HG03139 (cell line): ENCODE measurements at regions not wholly inside any gene's neighbourhood (a gene's known extent, or its start where the extent isn't known, plus 50 kb on each side); places are given as distances from the start of the nearest gene placed in this dataset.
"Not testable (repeated sequence)": the region's sequence is repeated elsewhere in the genome, so short reads cannot be mapped to it uniquely, and the experiment has no call there.

Source experiments
- ATAC-seq: cut with Tn5 transposase; IDR thresholded peaks from one replicate; pipeline ENCODE4 v1.9.1; 2021; ENCODE audit not compliant: unreplicated experiment

DNA sequence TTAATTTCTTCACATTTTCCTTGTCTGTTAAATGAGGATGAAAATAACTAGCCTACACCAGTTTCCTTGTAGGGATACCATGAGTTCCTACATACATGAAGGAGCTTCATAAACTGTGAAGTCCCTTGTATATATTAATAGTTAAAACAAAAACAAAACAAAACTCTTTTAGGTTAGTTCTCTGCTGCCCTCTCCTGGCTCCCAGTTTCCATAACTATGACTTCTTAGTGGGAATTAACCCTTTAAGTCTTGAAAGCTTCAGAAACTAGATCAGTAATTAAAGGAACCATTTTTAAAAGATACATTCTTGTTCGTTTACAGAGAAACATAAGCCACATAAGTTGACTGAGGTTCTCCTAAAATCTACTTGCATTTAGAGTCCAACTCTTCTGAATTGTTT lies 500.0 kb upstream of the C9orf72 start:
- no peak for ATAC-seq

DNA sequence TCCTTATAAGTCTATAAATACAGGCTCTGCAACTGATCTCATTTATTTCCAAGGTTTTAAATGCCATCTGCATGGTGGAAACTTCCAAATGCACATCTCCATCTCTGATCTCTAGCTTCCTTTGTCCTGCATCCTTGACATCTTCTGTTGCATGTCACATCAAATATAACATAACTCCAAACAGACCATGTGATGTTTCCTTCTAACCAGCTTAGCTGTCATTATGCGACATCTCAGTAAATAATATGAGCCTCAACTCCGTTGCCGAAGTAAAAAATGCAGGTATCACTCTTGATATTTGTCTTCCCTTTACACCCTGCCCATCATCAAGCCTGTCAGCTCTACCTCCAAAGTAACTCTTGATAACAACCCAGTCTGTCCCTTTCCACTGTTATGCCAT lies 506.4 kb upstream of the C9orf72 start:
- ATAC-seq, result no peak

DNA sequence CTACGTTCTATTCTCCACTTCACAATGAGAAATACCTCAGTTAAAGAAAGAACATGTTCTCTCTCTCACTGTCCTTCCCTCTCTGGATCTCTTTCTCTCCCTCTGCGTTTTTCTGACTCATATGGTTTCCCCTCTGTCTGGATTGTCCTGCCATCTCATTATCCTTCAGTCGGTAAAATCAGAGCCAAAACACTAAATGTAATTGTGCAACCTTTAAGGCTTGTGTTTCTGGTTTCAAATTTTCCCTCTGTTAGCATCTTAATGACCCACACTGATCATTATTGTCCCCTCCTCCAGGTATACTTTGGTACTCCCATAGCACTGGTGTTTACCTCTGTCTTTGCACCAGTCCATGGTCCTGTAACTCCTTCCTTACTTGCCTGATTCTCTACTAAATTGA lies 509.4 kb upstream of the C9orf72 start:
- ATAC-seq, result no peak

DNA sequence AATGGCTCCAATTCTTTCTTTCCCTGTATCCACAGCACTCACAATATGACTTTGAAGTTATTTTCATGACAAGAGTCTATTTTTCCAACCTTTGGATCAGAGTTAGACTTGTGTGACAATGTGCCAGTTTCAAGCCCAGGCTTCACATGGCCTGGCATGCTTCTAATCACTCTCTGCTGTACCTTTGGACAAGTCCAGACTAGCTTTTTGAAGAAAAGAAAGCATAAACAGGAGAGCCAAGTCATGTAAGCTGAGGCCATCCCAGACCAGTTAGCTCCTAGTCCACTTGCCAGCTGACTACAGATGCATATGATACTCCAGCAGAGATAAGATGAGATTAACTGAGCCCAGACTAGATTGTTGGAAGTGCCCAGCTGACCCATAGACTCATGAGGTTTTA lies 513.6 kb upstream of the C9orf72 start:
- no peak for ATAC-seq

DNA sequence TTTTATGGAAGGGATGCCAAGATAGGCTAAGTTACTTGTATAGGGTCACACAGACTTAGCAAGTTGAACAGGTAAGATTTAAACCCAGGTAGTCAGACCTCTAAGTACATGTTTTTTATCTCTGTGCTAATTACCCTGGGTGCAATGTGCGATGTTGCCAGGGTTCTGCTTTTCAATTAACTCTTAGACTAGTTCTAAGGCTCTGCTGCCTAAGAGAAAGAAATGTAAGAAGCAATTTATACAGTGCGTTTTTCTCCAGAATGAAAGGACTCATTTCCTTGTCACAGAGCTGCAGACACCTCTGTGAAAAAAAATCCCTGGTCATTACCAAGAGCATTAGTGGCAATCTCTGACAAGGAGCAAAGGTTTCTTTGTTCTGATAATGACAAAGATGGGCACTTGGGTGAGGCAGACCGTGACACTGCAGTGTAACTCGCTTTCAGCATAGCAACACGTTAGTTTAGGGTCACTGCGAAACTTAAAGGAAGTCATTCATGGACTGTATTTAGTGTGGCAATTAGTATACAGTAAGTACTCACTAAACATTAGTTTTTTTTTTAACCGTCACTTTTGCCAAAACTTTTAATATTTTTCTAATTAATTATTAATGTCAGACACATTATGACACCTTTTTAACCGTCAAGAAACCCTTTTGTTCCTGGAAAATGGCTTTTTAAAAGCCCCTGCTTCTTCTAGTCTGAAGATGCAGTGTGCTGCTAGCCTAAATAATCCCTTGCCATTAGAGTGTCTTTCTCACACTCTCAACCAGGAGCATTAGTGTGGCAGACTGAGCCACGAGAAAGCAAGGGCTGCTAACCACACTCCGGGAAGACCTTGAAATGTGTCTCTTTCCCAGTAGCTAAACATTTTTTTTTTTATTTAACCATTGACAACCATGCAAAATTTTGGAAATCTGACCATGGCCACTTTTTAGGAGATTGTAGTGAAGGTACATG lies 520.0 kb upstream of the C9orf72 start:
- ATAC-seq, result no peak

DNA sequence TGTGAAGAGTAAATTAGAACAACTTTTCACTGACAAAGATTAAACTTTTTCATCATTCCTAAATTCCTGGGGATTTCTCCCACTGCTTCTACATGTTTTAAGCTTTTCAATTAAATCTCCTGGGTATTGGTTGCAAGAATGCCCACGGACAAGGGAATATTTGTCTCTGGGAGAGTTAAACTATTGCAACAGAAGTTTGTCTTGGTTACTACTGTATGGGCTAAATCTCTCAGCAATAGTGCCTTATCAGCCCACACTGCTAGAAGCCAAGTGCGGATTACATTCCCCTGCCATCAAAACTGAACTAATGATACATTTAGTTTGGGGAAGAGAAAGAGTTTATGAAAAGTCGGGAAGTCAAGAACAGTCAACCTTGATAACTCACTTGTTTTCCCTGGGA lies 528.2 kb upstream of the C9orf72 start:
- no peak for ATAC-seq

DNA sequence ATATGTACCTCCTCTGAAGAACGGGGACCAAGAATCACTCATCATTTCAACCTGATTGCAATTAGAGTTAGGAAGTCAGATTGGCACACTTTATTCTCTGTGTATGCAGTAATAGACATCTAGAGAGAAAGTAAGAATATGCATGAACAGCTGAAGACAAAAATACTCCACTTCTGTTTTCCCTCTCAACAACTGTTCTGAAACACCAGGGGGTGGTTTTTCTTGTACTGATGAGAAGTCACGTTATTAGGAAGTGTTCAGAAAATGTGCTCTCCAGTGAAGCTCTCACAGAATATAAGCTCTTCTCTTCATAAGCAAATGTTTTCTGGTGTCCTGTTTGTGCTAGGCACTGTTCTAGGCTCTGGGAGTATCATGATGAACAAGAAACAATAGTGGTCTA lies 531.7 kb upstream of the C9orf72 start:
- no peak for ATAC-seq

DNA sequence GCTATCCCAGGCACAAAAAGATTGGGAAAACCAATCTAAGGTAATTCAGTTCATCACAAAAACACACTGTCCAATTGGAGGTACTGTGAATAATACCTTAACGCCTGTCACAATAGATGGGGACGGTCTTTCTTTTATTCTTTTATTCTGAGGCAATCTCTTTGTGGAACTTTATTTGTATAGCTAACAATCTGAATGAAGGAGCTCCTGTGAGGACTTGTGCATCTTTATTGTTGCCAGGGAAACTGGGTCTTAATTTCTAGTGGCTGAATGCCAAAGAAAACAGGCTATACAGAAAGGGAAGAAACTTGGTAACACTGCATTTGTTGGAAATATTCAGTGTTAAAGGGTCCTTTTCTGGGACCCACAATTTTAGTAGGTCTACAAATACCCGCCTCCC lies 546.9 kb upstream of the C9orf72 start:
- ATAC-seq, result no peak

DNA sequence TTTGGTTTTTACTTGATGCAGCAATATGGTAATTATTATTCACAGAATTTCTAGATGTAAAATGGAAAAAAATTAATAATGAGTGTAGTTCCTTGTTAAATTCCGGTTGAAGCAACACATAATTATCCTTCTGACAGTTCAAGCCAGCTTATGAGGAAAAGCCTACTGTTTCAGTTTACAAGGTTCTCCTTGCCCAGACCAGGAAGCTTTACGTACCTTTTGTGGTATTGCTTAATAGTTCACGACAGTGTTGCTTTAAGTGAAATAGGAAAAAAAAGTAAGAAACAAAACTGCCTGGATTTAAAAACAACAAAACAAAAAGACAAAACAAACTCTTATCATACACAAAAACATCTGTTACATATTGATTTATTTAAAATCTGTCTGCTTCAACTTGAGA lies 547.3 kb upstream of the C9orf72 start:
- no peak for ATAC-seq

DNA sequence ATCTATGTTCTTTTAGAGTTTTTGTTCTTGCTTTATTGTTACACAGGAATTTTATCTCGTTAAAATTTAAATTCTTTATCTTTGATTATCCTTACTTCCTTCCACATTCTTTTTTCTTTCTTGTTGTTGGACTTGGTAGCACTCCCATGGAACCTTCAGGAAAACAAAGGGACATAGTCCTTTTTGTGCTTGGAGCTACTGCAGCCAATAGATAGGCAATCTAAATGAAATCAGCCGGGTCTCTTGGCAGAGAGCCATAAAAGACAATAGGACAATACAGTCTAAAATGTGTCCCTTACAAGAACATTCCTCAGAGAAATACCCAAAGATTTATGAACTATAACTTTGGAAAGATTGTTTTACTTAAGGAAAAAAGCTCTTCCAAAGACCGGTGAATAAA lies 548.1 kb upstream of the C9orf72 start:
- ATAC-seq, result no peak

DNA sequence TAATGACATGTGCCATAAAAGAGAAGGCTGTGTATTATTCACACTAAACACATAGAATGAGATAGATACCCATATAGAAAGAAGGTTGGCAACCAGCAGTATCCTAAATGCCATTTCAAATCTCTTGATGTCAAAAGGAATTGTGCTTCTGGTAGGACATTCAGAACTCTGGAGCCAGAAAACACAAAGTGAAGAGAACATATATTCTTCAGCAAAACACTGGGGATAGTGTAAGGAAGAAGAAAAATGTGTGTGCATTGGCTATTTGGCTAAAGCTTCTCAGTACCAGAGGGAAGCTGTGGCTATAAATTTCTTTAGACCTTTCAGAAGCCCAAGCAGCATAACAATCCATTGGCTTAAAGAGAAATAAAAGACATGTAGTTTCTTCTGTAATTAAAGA lies 551.6 kb upstream of the C9orf72 start:
- no peak for ATAC-seq

DNA sequence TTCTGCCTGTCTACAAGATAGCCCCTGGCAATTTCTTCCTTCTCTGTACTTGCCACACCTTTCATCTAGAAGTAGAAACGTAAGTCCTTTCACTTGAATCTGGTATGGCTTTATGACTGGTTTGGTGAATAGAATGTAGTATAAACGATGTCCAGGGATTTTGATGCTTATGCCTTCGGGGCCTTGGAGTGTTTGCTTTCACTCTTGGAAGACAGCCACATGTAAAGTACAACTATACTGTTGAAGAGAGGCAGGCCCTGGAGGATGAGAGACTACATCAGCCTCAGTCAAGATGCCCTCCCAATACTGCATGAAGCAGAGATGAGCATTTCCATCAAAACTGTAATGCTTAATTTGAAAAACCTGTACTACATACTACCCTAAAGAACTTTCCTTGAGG lies 553.8 kb upstream of the C9orf72 start:
- ATAC-seq, result no peak

DNA sequence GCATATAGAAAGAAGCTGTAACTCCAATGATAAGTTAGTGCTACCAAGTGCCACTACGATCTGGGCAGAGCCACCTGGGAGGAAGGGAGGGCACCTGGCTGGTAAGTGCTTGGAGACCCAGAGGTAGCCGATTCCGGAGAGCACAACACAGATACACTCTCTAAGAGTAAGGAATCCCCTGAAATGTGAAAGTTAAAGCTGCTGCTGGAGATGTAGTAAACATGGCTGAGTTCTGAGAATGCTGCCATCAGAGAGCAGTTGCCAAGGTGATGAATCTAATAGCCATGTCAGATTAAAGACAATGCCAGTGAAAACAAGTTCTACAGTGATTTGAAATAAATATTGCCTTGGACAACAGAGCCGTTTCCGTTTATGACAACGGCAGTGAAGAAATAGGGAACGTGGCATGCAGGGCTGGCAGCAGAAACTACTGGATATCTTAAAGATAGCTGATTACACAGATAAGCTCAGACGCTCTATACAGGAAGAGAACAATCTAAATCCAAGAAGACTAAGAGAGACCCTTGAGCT lies 561.2 kb upstream of the C9orf72 start:
- no peak for ATAC-seq

DNA sequence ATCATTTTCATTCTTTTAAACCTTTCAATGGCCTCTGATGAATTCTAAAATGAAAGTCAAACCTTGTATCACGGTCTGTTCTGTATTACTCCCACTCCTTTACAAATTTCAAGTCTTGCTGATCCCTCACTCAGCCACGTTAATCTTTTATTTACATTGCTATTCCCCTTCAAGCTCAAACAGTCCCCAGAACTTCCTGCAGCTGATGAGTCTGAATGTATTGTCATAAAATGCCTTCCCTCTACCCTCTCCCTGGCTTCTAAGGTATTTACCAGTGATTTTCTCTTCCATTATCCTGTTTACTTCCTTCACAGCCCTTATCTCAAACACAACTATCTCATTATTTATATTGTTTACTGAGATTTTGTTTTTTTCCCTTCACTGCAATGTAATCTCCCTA lies 562.3 kb upstream of the C9orf72 start:
- ATAC-seq, result no peak

DNA sequence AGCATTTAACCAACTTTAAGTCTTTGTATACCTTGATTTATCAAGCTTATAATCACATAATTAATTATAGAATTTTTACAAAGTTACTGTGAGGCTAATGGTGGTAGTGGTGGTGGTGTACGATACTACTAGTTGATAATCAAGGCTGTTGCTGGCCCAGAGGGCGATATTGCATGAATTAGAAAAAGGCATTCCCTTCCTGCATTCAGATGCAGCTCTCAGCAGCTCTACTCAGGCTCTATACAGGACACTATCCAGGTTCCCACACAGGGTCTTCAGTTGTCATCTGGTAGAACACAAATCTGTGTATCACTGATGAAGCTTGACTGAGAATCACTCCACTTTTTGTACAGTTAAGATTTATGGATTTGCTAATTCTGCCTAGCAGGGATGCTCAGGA lies 562.8 kb upstream of the C9orf72 start:
- ATAC-seq, result no peak

DNA sequence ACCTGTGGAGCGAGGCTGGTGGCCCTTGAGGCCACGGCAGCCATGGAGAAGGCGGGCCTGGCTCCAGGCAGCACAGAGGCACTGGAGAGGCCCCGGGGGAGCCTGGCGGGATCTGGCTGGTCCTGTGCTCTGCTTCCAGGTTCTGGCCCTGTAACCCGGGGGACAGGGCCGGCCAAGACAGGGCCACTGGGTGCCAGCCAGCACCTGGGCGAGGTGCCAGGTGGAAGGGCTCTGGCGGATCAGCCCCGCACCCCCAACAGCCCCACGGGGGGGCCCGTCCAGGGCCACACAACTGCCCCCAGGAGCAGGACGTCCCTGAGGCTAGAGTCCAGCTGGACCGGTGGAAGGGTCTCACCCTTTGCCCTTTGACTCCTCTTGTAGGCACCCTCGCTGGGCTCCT lies 574.1 kb upstream of the C9orf72 start:
- not testable (repeated sequence) for ATAC-seq

DNA sequence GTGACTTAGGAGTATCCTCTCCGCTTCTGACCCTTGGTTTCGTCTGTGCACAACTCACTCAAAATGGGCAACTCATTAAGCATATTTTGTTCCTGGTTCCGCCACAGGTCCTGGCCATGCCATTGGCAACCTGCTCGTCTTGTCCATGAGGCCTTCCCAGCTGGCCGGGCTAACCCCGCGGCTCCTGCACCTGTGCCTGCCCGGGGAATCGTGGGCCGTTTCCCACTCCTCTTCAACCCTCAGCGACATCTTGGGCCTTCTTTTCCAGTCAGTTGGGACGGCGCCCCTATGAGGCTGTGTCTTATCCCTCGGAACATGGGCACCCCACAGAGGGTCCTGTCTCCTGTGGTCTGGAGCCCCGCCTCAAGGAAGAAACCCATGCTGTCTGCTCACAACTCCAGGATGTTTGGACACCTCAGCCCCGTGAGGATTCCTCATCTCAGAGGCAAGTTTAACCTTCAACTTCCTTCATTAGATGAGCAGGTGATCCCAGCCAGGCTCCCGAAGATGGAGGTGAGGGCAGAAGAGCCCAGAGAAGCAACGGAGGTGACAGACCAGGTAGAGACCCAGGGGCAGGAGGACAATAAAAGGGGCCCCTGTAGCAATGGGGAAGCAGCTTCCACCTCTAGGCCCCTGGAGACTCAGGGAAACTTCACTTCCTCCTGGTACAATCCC lies 574.8 kb upstream of the C9orf72 start:
- not testable (repeated sequence) for ATAC-seq

DNA sequence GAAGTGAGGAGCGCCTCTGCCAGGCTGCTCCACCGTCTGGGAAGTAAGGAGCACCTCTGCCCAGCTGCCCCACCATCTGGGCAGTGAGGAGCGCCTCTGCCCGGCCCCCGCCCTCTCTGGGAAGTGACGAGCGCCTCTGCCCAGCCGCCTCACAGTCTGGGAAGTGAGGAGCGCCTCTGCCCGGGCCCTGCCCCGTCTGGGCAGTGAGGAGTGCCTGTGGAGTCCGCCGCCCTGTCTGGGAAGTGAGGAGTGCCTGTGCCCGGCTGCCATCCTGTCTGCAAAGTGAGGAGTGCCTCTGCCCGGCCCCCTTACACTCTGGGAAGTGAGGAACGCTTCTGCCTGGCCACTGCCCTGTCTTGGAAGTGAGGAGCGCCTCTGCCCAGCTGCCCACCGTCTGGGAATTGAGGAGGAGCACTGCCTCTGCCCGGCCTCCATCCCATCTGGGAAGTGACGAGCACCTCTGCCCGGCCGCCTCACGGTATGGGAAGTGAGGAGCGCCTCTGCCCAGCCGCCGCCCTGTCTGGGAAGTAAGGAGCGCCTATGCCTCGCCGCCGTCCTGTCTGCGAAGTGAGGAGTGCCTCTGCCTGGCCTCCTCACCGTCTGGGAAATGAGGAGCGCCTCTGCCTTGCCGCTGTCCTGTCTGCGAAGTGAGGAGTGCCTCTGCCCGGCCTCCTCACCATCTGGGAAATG lies 576.2 kb upstream of the C9orf72 start:
- ATAC-seq, result not testable (repeated sequence)

DNA sequence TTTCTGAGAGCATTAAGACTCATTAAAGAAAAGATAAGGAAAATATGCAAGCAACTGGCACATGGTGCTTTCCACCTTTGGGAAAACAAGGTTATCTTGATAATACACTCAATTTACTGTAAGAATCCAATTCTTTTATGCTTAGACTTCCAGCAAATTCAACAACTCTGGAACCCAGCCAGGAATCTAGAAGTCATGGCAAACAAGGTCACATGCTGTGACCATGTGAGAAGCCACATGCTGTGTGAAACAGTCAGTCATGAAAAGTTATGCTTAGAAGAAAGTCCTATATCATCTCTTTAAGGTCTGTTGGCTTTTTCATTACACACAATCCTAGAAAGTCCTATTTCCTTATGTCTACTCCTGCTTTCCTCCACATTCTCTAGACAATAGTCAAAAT lies 581.8 kb upstream of the C9orf72 start:
- no peak for ATAC-seq

DNA sequence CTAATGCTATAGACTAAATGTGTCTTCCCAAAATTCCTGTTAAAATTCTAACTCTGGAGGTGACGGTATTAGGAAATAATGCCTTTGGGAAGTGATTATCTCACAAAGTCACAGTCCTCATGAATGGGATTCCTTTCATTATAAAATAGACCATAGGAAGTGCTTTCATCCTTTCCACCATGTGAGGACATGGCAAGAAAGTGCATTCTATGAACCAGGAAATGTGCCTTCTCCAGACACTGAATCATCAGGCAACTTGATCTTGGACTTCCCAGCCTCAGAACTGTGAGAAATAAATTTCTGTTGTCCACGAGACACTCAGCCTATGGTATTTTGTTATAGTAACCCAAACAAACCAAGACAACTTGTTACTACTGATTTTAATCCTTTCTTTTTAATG lies 582.4 kb upstream of the C9orf72 start:
- no peak for ATAC-seq

DNA sequence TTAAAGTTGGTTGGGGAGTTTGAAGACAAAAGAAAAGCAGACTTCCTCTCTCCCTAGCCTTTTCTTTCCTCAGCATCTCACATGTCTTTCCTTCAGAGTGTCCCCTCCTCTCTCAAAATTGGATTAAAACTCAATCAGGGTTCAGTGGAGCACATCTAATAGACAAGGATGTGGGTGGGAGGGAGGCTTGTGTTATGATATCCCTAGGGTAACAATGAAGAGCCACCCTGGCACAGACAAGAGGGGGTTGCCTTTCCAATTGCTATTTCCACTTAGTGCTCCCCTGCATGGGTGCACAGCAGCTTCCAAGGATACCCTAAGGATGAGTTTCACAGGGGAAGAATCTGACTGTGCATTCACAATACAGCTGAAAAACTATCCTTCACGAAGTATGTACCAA lies 585.2 kb upstream of the C9orf72 start:
- ATAC-seq, result no peak

DNA sequence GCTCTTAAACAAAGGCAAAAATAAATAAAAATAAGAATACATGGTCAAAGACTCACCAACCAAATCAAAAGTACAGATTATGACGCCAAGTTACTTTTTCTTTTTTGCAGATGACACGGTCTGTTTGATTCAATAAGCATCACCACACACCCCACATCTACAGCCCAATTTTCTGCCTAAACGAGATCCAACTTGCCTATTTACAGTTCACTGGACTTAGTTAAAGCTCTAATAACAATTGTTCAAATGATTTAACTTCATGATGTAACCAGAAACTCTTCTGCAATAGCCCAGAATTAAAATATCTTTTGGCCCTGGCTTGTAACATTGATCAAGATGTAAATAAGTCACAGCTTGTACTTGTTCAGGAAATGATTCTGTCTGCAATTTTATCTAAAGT lies 590.3 kb upstream of the C9orf72 start:
- ATAC-seq, result no peak
